SK-N-SH treated with all-trans-retinoic acid at 6 μM for 48 hours (cell line): ENCODE measurements at regions not wholly inside any gene's neighbourhood (a gene's known extent, or its start where the extent isn't known, plus 50 kb on each side); places are given as distances from the start of the nearest gene placed in this dataset.

Source experiments
- ATAC-seq: fragments of 200-7000 bp; cut with Tn5 transposase; 3 replicates; pipeline ENCODE4 v1.9.1; 2020; ENCODE audit warnings: mild to moderate bottlenecking, moderate library complexity
- ARNTL ChIP-seq: fragments of 450-650 bp; formaldehyde crosslinking; IDR thresholded peaks from 2 replicates; pipeline ENCODE4 v1.5.0; 2020; ENCODE audit warnings: low read depth, mild to moderate bottlenecking, moderate library complexity, borderline replicate concordance
- BACH2 ChIP-seq: fragments of 250-450 bp; sonication (Bioruptor Pico); IDR thresholded peaks from 2 replicates; pipeline ENCODE4 v1.9.0; 2021; ENCODE audit warnings: mild to moderate bottlenecking, borderline replicate concordance
- CSDC2 ChIP-seq: fragments of 250-450 bp; sonication (Bioruptor Pico); IDR thresholded peaks from 2 replicates; pipeline ENCODE4 v1.5.0; 2020; ENCODE audit warnings: mild to moderate bottlenecking, moderate library complexity
- ESRRG ChIP-seq: fragments of 250-450 bp; sonication (Bioruptor Pico); IDR thresholded peaks from 2 replicates; pipeline ENCODE4 v1.6.1; 2021; ENCODE audit warnings: mild to moderate bottlenecking
- GLIS3 ChIP-seq: fragments of 250-450 bp; sonication (Bioruptor Pico); IDR thresholded peaks from 2 replicates; pipeline ENCODE4 v1.5.0; 2020; ENCODE audit warnings: mild to moderate bottlenecking, moderate library complexity
- ISL1 ChIP-seq: fragments of 250-450 bp; sonication (Bioruptor Pico); IDR thresholded peaks from 2 replicates; pipeline ENCODE4 v2.1.2; 2022; ENCODE audit warnings: mild to moderate bottlenecking, moderate library complexity
- OSR1 ChIP-seq: fragments of 250-450 bp; sonication (Bioruptor Pico); IDR thresholded peaks from 2 replicates; pipeline ENCODE4 v1.8.0; 2022; ENCODE audit warnings: moderate library complexity, mild to moderate bottlenecking, inconsistent platforms
- PATZ1 ChIP-seq: fragments of 250-450 bp; sonication (Bioruptor Pico); IDR thresholded peaks from 2 replicates; pipeline ENCODE4 v1.8.0; 2020; ENCODE audit warnings: mild to moderate bottlenecking, moderate library complexity, borderline replicate concordance
- POU6F1 ChIP-seq: fragments of 250-450 bp; sonication (Bioruptor Pico); IDR thresholded peaks from 2 replicates; pipeline ENCODE4 v1.8.0; 2021; ENCODE audit warnings: low read depth, mild to moderate bottlenecking, moderate library complexity, borderline replicate concordance
- PPARA ChIP-seq: fragments of 250-450 bp; sonication (Bioruptor Pico); IDR thresholded peaks from 2 replicates; pipeline ENCODE4 v1.5.0; 2020; ENCODE audit warnings: mild to moderate bottlenecking, borderline replicate concordance
- RARB ChIP-seq: fragments of 250-450 bp; sonication (Bioruptor Pico); IDR thresholded peaks from 2 replicates; pipeline ENCODE4 v1.8.0; 2021; ENCODE audit warnings: mild to moderate bottlenecking, moderate library complexity
- SNAI2 ChIP-seq: fragments of 250-450 bp; sonication (Bioruptor Pico); IDR thresholded peaks from 2 replicates; pipeline ENCODE4 v1.5.0; 2020; ENCODE audit warnings: mild to moderate bottlenecking, moderate library complexity
- TCF4 ChIP-seq: fragments of 250-450 bp; sonication (Bioruptor Pico); IDR thresholded peaks from 2 replicates; pipeline ENCODE4 v1.8.0; 2021; ENCODE audit warnings: mild to moderate bottlenecking, moderate library complexity, borderline replicate concordance
- TOX ChIP-seq: fragments of 250-450 bp; sonication (Bioruptor Pico); IDR thresholded peaks from 2 replicates; pipeline ENCODE4 v1.8.0; 2021; ENCODE audit warnings: mild to moderate bottlenecking, moderate library complexity, borderline replicate concordance
- ZC3H10 ChIP-seq: fragments of 250-450 bp; sonication (Bioruptor Pico); IDR thresholded peaks from 2 replicates; pipeline ENCODE4 v1.5.1; 2021; ENCODE audit warnings: mild to moderate bottlenecking, moderate library complexity
- ZFP30 ChIP-seq: fragments of 450-650 bp; formaldehyde crosslinking; IDR thresholded peaks from 2 replicates; pipeline ENCODE4 v1.5.0; 2022; ENCODE audit warnings: mild to moderate bottlenecking, moderate library complexity
- ZNF565 ChIP-seq: fragments of 450-650 bp; formaldehyde crosslinking; conservative IDR thresholded peaks from 2 replicates; pipeline ENCODE4 v1.5.0; 2020; ENCODE audit warnings: low read depth, mild to moderate bottlenecking, moderate library complexity
- ZNF70 ChIP-seq: fragments of 450-650 bp; formaldehyde crosslinking; IDR thresholded peaks from 2 replicates; pipeline ENCODE4 v1.5.0; 2020; ENCODE audit warnings: mild to moderate bottlenecking, moderate library complexity
- ZNF8 ChIP-seq: fragments of 450-650 bp; formaldehyde crosslinking; IDR thresholded peaks from 2 replicates; pipeline ENCODE4 v1.5.0; 2020; ENCODE audit warnings: mild to moderate bottlenecking, moderate library complexity
- TF ChIP-seq, protein P1 (sequence below): fragments of 250-450 bp; sonication (Bioruptor Pico); IDR thresholded peaks from 2 replicates; pipeline ENCODE4 v1.5.1; 2020; ENCODE audit warnings: low read depth, mild to moderate bottlenecking, moderate library complexity
- TF ChIP-seq, protein P2 (sequence below): fragments of 250-450 bp; sonication (Bioruptor Pico); IDR thresholded peaks from 2 replicates; pipeline ENCODE4 v1.5.0; 2020; ENCODE audit warnings: mild to moderate bottlenecking, moderate library complexity

DNA sequence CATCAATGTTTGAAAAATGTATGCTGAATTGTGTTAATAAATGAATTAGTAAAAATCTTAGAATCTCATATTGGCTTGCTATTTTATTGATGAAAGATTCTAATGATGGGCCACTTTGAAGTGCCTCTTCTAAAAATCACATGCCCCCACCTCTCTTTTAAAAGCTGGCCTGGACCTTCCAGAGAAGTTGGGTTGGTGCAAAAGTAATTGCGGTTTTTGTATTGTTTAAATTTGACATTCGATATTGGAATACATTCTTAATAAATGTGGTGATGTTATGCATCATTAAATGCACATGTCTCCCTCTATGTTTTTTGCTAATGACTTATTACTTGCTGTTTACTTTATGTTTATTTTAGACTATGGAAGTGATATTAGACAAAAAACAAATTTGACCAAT, 314.6 kb upstream of the C16orf82 start:
- TF ChIP-seq ZNF565 (no peak), ZFP30 (no peak), ISL1 (no peak), OSR1 (no peak), ESRRG (no peak)
- no peak for ATAC-seq

DNA sequence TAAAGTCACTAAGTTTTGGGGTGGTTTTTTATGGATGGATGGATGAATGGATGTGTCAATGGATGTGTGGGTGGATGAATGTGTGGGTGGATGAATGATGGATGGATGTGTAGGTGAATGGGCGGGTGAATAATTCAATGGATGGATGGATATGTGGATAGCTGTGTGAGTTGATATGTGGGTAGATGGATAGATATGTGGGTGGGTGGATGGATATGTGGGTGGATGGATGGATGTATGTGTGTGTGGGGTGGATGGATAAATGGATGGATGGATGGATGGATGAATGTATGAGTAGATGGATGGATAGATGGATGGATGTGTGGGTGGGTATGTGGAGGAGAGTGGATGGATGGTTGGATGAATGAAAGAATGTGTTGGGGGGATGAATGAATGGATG, 310.1 kb upstream of the C16orf82 start:
- ATAC-seq, result no peak
- TF ChIP-seq TCF4 (CRISPR knock-in tag) (no peak), OSR1 (no peak), CSDC2 (CRISPR knock-in tag) (no peak), SNAI2 (no peak), PATZ1 (CRISPR knock-in tag) (no peak), ZC3H10 (CRISPR knock-in tag) (no peak)
- TF ChIP-seq, protein P1, sequence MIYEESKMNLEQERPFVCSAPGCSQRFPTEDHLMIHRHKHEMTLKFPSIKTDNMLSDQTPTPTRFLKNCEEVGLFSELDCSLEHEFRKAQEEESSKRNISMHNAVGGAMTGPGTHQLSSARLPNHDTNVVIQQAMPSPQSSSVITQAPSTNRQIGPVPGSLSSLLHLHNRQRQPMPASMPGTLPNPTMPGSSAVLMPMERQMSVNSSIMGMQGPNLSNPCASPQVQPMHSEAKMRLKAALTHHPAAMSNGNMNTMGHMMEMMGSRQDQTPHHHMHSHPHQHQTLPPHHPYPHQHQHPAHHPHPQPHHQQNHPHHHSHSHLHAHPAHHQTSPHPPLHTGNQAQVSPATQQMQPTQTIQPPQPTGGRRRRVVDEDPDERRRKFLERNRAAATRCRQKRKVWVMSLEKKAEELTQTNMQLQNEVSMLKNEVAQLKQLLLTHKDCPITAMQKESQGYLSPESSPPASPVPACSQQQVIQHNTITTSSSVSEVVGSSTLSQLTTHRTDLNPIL (CRISPR knock-in tag), result no peak

- no peak for TF ChIP-seq ZFP30
- no peak for TF ChIP-seq BACH2 (CRISPR knock-in tag)
- no peak for TF ChIP-seq SNAI2
- no peak for TF ChIP-seq PATZ1 (CRISPR knock-in tag)
- no peak for TF ChIP-seq TOX (CRISPR knock-in tag)
- no peak for TF ChIP-seq ZNF565
- TF ChIP-seq TCF4 (CRISPR knock-in tag), result no peak
- no peak for TF ChIP-seq GLIS3 (CRISPR knock-in tag)
- TF ChIP-seq ZNF8 (CRISPR knock-in tag), result no peak
- no peak for TF ChIP-seq ZNF70 (CRISPR knock-in tag)
- TF ChIP-seq, protein P2, sequence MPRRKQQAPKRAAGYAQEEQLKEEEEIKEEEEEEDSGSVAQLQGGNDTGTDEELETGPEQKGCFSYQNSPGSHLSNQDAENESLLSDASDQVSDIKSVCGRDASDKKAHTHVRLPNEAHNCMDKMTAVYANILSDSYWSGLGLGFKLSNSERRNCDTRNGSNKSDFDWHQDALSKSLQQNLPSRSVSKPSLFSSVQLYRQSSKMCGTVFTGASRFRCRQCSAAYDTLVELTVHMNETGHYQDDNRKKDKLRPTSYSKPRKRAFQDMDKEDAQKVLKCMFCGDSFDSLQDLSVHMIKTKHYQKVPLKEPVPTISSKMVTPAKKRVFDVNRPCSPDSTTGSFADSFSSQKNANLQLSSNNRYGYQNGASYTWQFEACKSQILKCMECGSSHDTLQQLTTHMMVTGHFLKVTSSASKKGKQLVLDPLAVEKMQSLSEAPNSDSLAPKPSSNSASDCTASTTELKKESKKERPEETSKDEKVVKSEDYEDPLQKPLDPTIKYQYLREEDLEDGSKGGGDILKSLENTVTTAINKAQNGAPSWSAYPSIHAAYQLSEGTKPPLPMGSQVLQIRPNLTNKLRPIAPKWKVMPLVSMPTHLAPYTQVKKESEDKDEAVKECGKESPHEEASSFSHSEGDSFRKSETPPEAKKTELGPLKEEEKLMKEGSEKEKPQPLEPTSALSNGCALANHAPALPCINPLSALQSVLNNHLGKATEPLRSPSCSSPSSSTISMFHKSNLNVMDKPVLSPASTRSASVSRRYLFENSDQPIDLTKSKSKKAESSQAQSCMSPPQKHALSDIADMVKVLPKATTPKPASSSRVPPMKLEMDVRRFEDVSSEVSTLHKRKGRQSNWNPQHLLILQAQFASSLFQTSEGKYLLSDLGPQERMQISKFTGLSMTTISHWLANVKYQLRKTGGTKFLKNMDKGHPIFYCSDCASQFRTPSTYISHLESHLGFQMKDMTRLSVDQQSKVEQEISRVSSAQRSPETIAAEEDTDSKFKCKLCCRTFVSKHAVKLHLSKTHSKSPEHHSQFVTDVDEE (CRISPR knock-in tag), result no peak
- no peak for TF ChIP-seq CSDC2 (CRISPR knock-in tag)
- no peak for TF ChIP-seq ESRRG
- TF ChIP-seq RARB (CRISPR knock-in tag), result no peak
- no peak for TF ChIP-seq ISL1
- TF ChIP-seq POU6F1 (CRISPR knock-in tag), result no peak
- TF ChIP-seq ARNTL (CRISPR knock-in tag), result no peak
- TF ChIP-seq PPARA (CRISPR knock-in tag), result no peak
- TF ChIP-seq, protein P1 (CRISPR knock-in tag), result no peak
- ATAC-seq, result no peak
These were observed 304.1 kb upstream of the C16orf82 start for GRCh38 chr16:26762594-26762993.
